ENCODE measurements at regions not wholly inside any gene's neighbourhood (a gene's known extent, or its start where the extent isn't known, plus 50 kb on each side); places are given as distances from the start of the nearest gene placed in this dataset.
"Not testable (repeated sequence)": the region's sequence is repeated elsewhere in the genome, so short reads cannot be mapped to it uniquely, and the experiment has no call there.

GRCh38 chr5:50501491-50502228 lies 60.6 kb upstream of the EMB start:
- no peak for FAIRE-seq

- FAIRE-seq, result peak; percentile 82
These were observed 72.0 kb upstream of the EMB start for GRCh38 chr5:50513028-50513457.

- FAIRE-seq, result not testable (repeated sequence)
These were observed 80.0 kb upstream of the EMB start for GRCh38 chr5:50521060-50521459.

- not testable (repeated sequence) for FAIRE-seq
These were observed 86.5 kb upstream of the EMB start for GRCh38 chr5:50527514-50528060.

- no peak for FAIRE-seq
These were observed 94.3 kb upstream of the EMB start for GRCh38 chr5:50535393-50535792.

- not testable (repeated sequence) for FAIRE-seq
These were observed 96.4 kb upstream of the EMB start for GRCh38 chr5:50537534-50537933.

GRCh38 chr5:50547303-50547702 lies 106.2 kb upstream of the EMB start:
- FAIRE-seq, result no peak

- FAIRE-seq, result no peak
These were observed 109.2 kb upstream of the EMB start for GRCh38 chr5:50550267-50550666.

GRCh38 chr5:50550993-50551392 lies 109.9 kb upstream of the EMB start:
- FAIRE-seq, result no peak

GRCh38 chr5:50553560-50553984 lies 112.5 kb upstream of the EMB start:
- FAIRE-seq, result no peak

GRCh38 chr5:50558640-50559039 lies 107.8 kb upstream of the PARP8 start:
- peak; percentile 26 for FAIRE-seq

- FAIRE-seq, result no peak
These were observed 106.5 kb upstream of the PARP8 start for GRCh38 chr5:50559955-50560354.

GRCh38 chr5:50562694-50563093 lies 103.7 kb upstream of the PARP8 start:
- no peak for FAIRE-seq

- no peak for FAIRE-seq
These were observed 102.4 kb upstream of the PARP8 start for GRCh38 chr5:50564079-50564478.

GRCh38 chr5:50564558-50564957 lies 101.9 kb upstream of the PARP8 start:
- FAIRE-seq, result no peak

GRCh38 chr5:50574121-50574520 lies 92.3 kb upstream of the PARP8 start:
- FAIRE-seq, result no peak

GRCh38 chr5:50575740-50576139 lies 90.7 kb upstream of the PARP8 start:
- FAIRE-seq, result no peak

GRCh38 chr5:50576265-50576664 lies 90.2 kb upstream of the PARP8 start:
- no peak for FAIRE-seq

GRCh38 chr5:50576686-50577256 lies 89.7 kb upstream of the PARP8 start:
- FAIRE-seq, result no peak

GRCh38 chr5:50580506-50580905 lies 85.9 kb upstream of the PARP8 start:
- no peak for FAIRE-seq

GRCh38 chr5:50581845-50582244 lies 84.6 kb upstream of the PARP8 start:
- FAIRE-seq, result not testable (repeated sequence)

- FAIRE-seq, result peak; percentile 80
These were observed 83.7 kb upstream of the PARP8 start for GRCh38 chr5:50582699-50583098.

GRCh38 chr5:50583621-50584020 lies 82.8 kb upstream of the PARP8 start:
- FAIRE-seq, result no peak

GRCh38 chr5:50588471-50588870 lies 78.0 kb upstream of the PARP8 start:
- not testable (repeated sequence) for FAIRE-seq

All from endometrium (tissue), 2 donors.